DOHH2 (cell line): ENCODE measurements at regions not wholly inside any gene's neighbourhood (a gene's known extent, or its start where the extent isn't known, plus 50 kb on each side); places are given as distances from the start of the nearest gene placed in this dataset.

Experiments
- H3F3A ChIP-seq: fragments of 200-600 bp; sonication (generic), shearing (Covaris generic); 2 replicates; pipeline ENCODE4 v1.6.0; 2016; ENCODE audit warnings: antibody characterized with exemption, mild to moderate bottlenecking; ENCODE audit not compliant: control insufficient read depth, insufficient read depth
- H3K27ac ChIP-seq: fragments of 200-600 bp; sonication (generic); 2 replicates; pipeline ENCODE4 v1.5.1; 2014; ENCODE audit warnings: low read depth, mild to moderate bottlenecking, low read length, moderate library complexity
- H3K27me3 ChIP-seq: fragments of 200-600 bp; sonication (generic); 2 replicates; pipeline ENCODE4 v1.6.1; 2014; ENCODE audit warnings: mild to moderate bottlenecking, low read length, mixed read lengths; ENCODE audit not compliant: control insufficient read depth
- H3K36me3 ChIP-seq: fragments of 200-600 bp; sonication (generic); 2 replicates; pipeline ENCODE4 v1.6.1; 2014; ENCODE audit warnings: mild to moderate bottlenecking, low read length, moderate library complexity, mixed read lengths; ENCODE audit not compliant: control insufficient read depth
- H3K4me1 ChIP-seq: fragments of 200-600 bp; sonication (generic); 2 replicates; pipeline ENCODE4 v1.6.1; 2014; ENCODE audit warnings: mild to moderate bottlenecking, low read length, mixed read lengths; ENCODE audit not compliant: control insufficient read depth
- H3K4me2 ChIP-seq: fragments of 200-600 bp; sonication (generic); 2 replicates; pipeline ENCODE4 v1.6.0; 2014; ENCODE audit warnings: mild to moderate bottlenecking, low read length, moderate library complexity
- H3K4me3 ChIP-seq: fragments of 200-600 bp; sonication (generic); 2 replicates; pipeline ENCODE4 v1.5.1; 2014; ENCODE audit warnings: mild to moderate bottlenecking, low read length, mixed read lengths
- H3K79me2 ChIP-seq: fragments of 200-600 bp; sonication (generic); 2 replicates; pipeline ENCODE4 v1.6.1; 2014; ENCODE audit warnings: mild to moderate bottlenecking, low read length, mixed read lengths; ENCODE audit not compliant: control insufficient read depth
- H3K9me2 ChIP-seq: fragments of 200-600 bp; sonication (generic); replicated peaks from 2 replicates; pipeline ENCODE4 v1.6.1; 2014; ENCODE audit warnings: mild to moderate bottlenecking, low read length, mixed read lengths; ENCODE audit not compliant: control insufficient read depth
- H3K9me3 ChIP-seq: fragments of 200-600 bp; sonication (generic); 2 replicates; pipeline ENCODE4 v1.6.1; 2014; ENCODE audit warnings: antibody characterized with exemption, low read length, mixed read lengths; ENCODE audit not compliant: control insufficient read depth, insufficient read depth
- H4K20me1 ChIP-seq: fragments of 200-600 bp; sonication (generic); 2 replicates; pipeline ENCODE4 v1.6.0; 2014; ENCODE audit warnings: low read depth, mild to moderate bottlenecking, antibody characterized with exemption, low read length, moderate library complexity; ENCODE audit not compliant: control insufficient read depth, insufficient read depth
- CTCF ChIP-seq: fragments of 200-600 bp; sonication (generic); IDR thresholded peaks from one replicate; pipeline ENCODE4 v1.5.1; 2014; ENCODE audit warnings: antibody characterized with exemption, mild to moderate bottlenecking, low read depth, low read length; ENCODE audit not compliant: poor library complexity, severe bottlenecking
- EZH2phosphoT487 ChIP-seq: fragments of 200-600 bp; sonication (generic); IDR thresholded peaks from 2 replicates; pipeline ENCODE4 v1.6.1; 2017; ENCODE audit warnings: borderline replicate concordance, mild to moderate bottlenecking, antibody characterized with exemption, low read length, moderate library complexity, mixed read lengths

GRCh38 chr1:99465176-99465900, 180.6 kb upstream of the PALMD start:
- TF ChIP-seq EZH2phosphoT487 = no peak
- no peak for TF ChIP-seq CTCF
- H3K9me3 ChIP-seq = no peaks in the 10 kb centered on the region
- H3K4me1 ChIP-seq = no peaks in the 10 kb centered on the region
- H3K79me2 ChIP-seq = no peaks in the 10 kb centered on the region
- H3K36me3 ChIP-seq = no peaks in the 10 kb centered on the region
- no peak overlapping the region for H3K4me3 ChIP-seq
- no peak overlapping the region for H3K27ac ChIP-seq
- H3K27me3 ChIP-seq = no peaks in the 10 kb centered on the region
- no peaks in the 10 kb centered on the region for H4K20me1 ChIP-seq
- no peaks in the 10 kb centered on the region for H3K9me2 ChIP-seq
- H3F3A ChIP-seq = no peaks in the 10 kb centered on the region
- H3K4me2 ChIP-seq = no peak overlapping the region

- no peak for TF ChIP-seq EZH2phosphoT487
- TF ChIP-seq CTCF = no peak
These were observed 178.3 kb upstream of the PALMD start for GRCh38 chr1:99467645-99468044.

GRCh38 chr1:99469550-99469971, 176.4 kb upstream of the PALMD start:
- Histone ChIP-seq H4K20me1 (no peaks in the 10 kb centered on the region), H3K4me1 (no peaks in the 10 kb centered on the region), H3K36me3 (no peaks in the 10 kb centered on the region), H3K27ac (no peak overlapping the region), H3K4me3 (no peak overlapping the region), H3K79me2 (no peaks in the 10 kb centered on the region), H3K4me2 (no peak overlapping the region), H3F3A (no peaks in the 10 kb centered on the region), H3K27me3 (no peaks in the 10 kb centered on the region; the same call in 1 of the 2 replicates), H3K9me2 (no peaks in the 10 kb centered on the region), H3K9me3 (no peaks in the 10 kb centered on the region)
- TF ChIP-seq CTCF = no peak
- TF ChIP-seq EZH2phosphoT487 = no peak

More at GRCh38 chr1:99467645-99468044, 178.3 kb upstream of the PALMD start:
- H3K36me3 ChIP-seq = no peaks in the 10 kb centered on the region
- H3K79me2 ChIP-seq = no peaks in the 10 kb centered on the region
- H3K9me2 ChIP-seq = no peaks in the 10 kb centered on the region
- H3K9me3 ChIP-seq = no peaks in the 10 kb centered on the region
- no peak overlapping the region for H3K4me2 ChIP-seq
- no peaks in the 10 kb centered on the region for H3K27me3 ChIP-seq
- H4K20me1 ChIP-seq = no peaks in the 10 kb centered on the region
- no peaks in the 10 kb centered on the region for H3F3A ChIP-seq
- no peak overlapping the region for H3K27ac ChIP-seq
- no peaks in the 10 kb centered on the region for H3K4me1 ChIP-seq
- H3K4me3 ChIP-seq = no peak overlapping the region
